ENCODE measurements at regions not wholly inside any gene's neighbourhood (a gene's known extent, or its start where the extent isn't known, plus 50 kb on each side); places are given as distances from the start of the nearest gene placed in this dataset.
"Not testable (repeated sequence)": the region's sequence is repeated elsewhere in the genome, so short reads cannot be mapped to it uniquely, and the experiment has no call there.

GRCh38 chr15:96978937-96979473, 648.5 kb downstream of the NR2F2 start:
- Histone ChIP-seq H3K4me1 (ENCODE audit: control insufficient read depth, insufficient read depth, low read length) (no peaks in the 10 kb centered on the region), H3K27ac (ENCODE audit: extremely low read depth, low read depth, low read length) (no peak overlapping the region), H3K9me3 (ENCODE audit: control insufficient read depth, insufficient read depth, low read depth, low read length) (no peaks in the 10 kb centered on the region), H3K36me3 (ENCODE audit: control insufficient read depth in 2 of 2, insufficient read depth in 1 of 2, low read length in 2 of 2) (no peaks in the 10 kb centered on the region), H3K4me3 (ENCODE audit: low read depth, low read length) (no peak overlapping the region)
- POLR2A ChIA-PET: no interaction called here
- CTCF ChIA-PET: no interaction called here
- TF ChIP-seq ZNF174 (tag by site-specific recombination; IDR thresholded peaks at IDR 0.05) (no peak), ZNF169 (tag by site-specific recombination; IDR thresholded peaks at IDR 0.05) (no peak), WT1 (tag by site-specific recombination; IDR thresholded peaks at IDR 0.05) (no peak), ZNF157 (tag by site-specific recombination; IDR thresholded peaks at IDR 0.05) (no peak), ZSCAN16 (tag by site-specific recombination; IDR thresholded peaks at IDR 0.05) (no peak), ZBTB49 (tag by site-specific recombination; IDR thresholded peaks at IDR 0.05; ENCODE audit: low read depth) (no peak), ZFP3 (tag by site-specific recombination; IDR thresholded peaks at IDR 0.05; ENCODE audit: low read depth) (no peak), ZNF510 (tag by site-specific recombination; IDR thresholded peaks at IDR 0.05; ENCODE audit: insufficient replicate concordance) (no peak), ZXDB (tag by site-specific recombination; IDR thresholded peaks at IDR 0.05) (no peak), MYNN (tag by site-specific recombination; IDR thresholded peaks at IDR 0.05; ENCODE audit: borderline replicate concordance) (no peak), ZNF658 (tag by site-specific recombination; IDR thresholded peaks at IDR 0.05) (no peak), KLF9 (tag by site-specific recombination; IDR thresholded peaks at IDR 0.05; ENCODE audit: low read depth) (no peak), REPIN1 (tag by site-specific recombination; IDR thresholded peaks at IDR 0.05; ENCODE audit: low read depth) (no peak), ZNF501 (tag by site-specific recombination; IDR thresholded peaks at IDR 0.05) (no peak), ZNF580 (tag by site-specific recombination; IDR thresholded peaks at IDR 0.05) (no peak), TSHZ1 (tag by site-specific recombination; IDR thresholded peaks at IDR 0.05; ENCODE audit: borderline replicate concordance) (no peak)

GRCh38 chr15:96984121-96984671, 653.7 kb downstream of the NR2F2 start:
- H3K4me3 ChIP-seq (ENCODE audit: low read depth, low read length); CTCF ChIA-PET; H3K36me3 ChIP-seq (ENCODE audit: control insufficient read depth in 2 of 2, insufficient read depth in 1 of 2, low read length in 2 of 2); H3K4me1 ChIP-seq (ENCODE audit: control insufficient read depth, insufficient read depth, low read length); H3K9me3 ChIP-seq (ENCODE audit: control insufficient read depth, insufficient read depth, low read depth, low read length); POLR2A ChIA-PET; H3K27ac ChIP-seq (ENCODE audit: extremely low read depth, low read depth, low read length): not testable (repeated sequence)

- POLR2A ChIA-PET: no interaction called here
- TF ChIP-seq ZSCAN5A (tag by site-specific recombination; IDR thresholded peaks at IDR 0.05) (no peak), ZNF558 (tag by site-specific recombination; IDR thresholded peaks at IDR 0.05) (no peak), ZNF670 (tag by site-specific recombination; IDR thresholded peaks at IDR 0.05; ENCODE audit: low read depth) (no peak), ZNF341 (tag by site-specific recombination; IDR thresholded peaks at IDR 0.05; ENCODE audit: low read depth) (no peak), ZNF449 (tag by site-specific recombination; IDR thresholded peaks at IDR 0.05) (no peak), SETDB1 (IDR thresholded peaks at IDR 0.05; ENCODE audit: insufficient read length, low read length) (no peak), WT1 (tag by site-specific recombination; IDR thresholded peaks at IDR 0.05) (no peak), ZNF596 (tag by site-specific recombination; IDR thresholded peaks at IDR 0.05) (no peak)
These were observed 662.3 kb downstream of the NR2F2 start for GRCh38 chr15:96992817-96993216.

More at GRCh38 chr15:96992817-96993216, 662.3 kb downstream of the NR2F2 start:
- H3K27ac ChIP-seq (ENCODE audit: extremely low read depth, low read depth, low read length): no peak overlapping the region
- H3K4me3 ChIP-seq (ENCODE audit: low read depth, low read length): no peak overlapping the region
- H3K9me3 ChIP-seq (ENCODE audit: control insufficient read depth, insufficient read depth, low read depth, low read length): no peaks in the 10 kb centered on the region; the same call in 1 of the 2 replicates
- CTCF ChIA-PET: no interaction called here
- no peaks in the 10 kb centered on the region for H3K36me3 ChIP-seq (ENCODE audit: control insufficient read depth in 2 of 2, insufficient read depth in 1 of 2, low read length in 2 of 2)
- no peaks in the 10 kb centered on the region for H3K4me1 ChIP-seq (ENCODE audit: control insufficient read depth, insufficient read depth, low read length)

Measured in HEK293 (cell line).